Renal cortical epithelial cell (primary cell): ENCODE measurements at regions not wholly inside any gene's neighbourhood (a gene's known extent, or its start where the extent isn't known, plus 50 kb on each side); places are given as distances from the start of the nearest gene placed in this dataset.
"Not testable (repeated sequence)": the region's sequence is repeated elsewhere in the genome, so short reads cannot be mapped to it uniquely, and the experiment has no call there.

ENCODE experiments used
- DNase-seq: peaks from one replicate; pipeline ENCODE4 v3.0.0-alpha.2; 2011; ENCODE audit warnings: low read depth

GRCh38 chr3:158882445-158882844 is 80.6 kb downstream of the MFSD1 start:
- no peak for DNase-seq

GRCh38 chr3:158896729-158897128 is 94.9 kb downstream of the MFSD1 start:
- DNase-seq: peak; percentile 53

- no peak for DNase-seq
These were observed 104.9 kb downstream of the MFSD1 start for GRCh38 chr3:158906749-158907148.

- no peak for DNase-seq
These were observed 106.4 kb downstream of the MFSD1 start for GRCh38 chr3:158908187-158908734.

GRCh38 chr3:158909870-158910269 is 108.0 kb downstream of the MFSD1 start:
- DNase-seq: no peak

GRCh38 chr3:158911586-158911985 is 109.7 kb downstream of the MFSD1 start:
- DNase-seq: no peak

GRCh38 chr3:158912188-158912587 is 110.3 kb downstream of the MFSD1 start:
- DNase-seq: no peak

GRCh38 chr3:158912621-158913020 is 110.8 kb downstream of the MFSD1 start:
- DNase-seq: no peak

- DNase-seq: no peak
These were observed 114.3 kb downstream of the MFSD1 start for GRCh38 chr3:158916111-158916510.

GRCh38 chr3:158918008-158918407 is 116.2 kb downstream of the MFSD1 start:
- peak; percentile 97 for DNase-seq

GRCh38 chr3:158918451-158918850 is 116.6 kb downstream of the MFSD1 start:
- peak; percentile 51 for DNase-seq

GRCh38 chr3:158920371-158920770 is 118.5 kb downstream of the MFSD1 start:
- peak; percentile 14 for DNase-seq

- no peak for DNase-seq
These were observed 123.2 kb downstream of the MFSD1 start for GRCh38 chr3:158925021-158925420.

GRCh38 chr3:158925828-158926494 is 124.1 kb downstream of the MFSD1 start:
- no peak for DNase-seq

- DNase-seq: peak; percentile 52
These were observed 134.0 kb downstream of the MFSD1 start for GRCh38 chr3:158935846-158936245.

GRCh38 chr3:158936530-158937113 is 134.8 kb downstream of the MFSD1 start:
- peak; percentile 65 for DNase-seq

- peak; percentile 2 for DNase-seq
These were observed 148.5 kb downstream of the MFSD1 start for GRCh38 chr3:158950178-158950901.

GRCh38 chr3:158953131-158953530 is 151.3 kb downstream of the MFSD1 start:
- no peak for DNase-seq

GRCh38 chr3:158954420-158954819 is 152.6 kb downstream of the MFSD1 start:
- no peak for DNase-seq

GRCh38 chr3:158957777-158958176 is 155.9 kb downstream of the MFSD1 start:
- DNase-seq: not testable (repeated sequence)

GRCh38 chr3:158958873-158959272 is 157.0 kb downstream of the MFSD1 start:
- no peak for DNase-seq

GRCh38 chr3:158961471-158961870 is 159.6 kb downstream of the MFSD1 start:
- no peak for DNase-seq

- no peak for DNase-seq
These were observed 160.1 kb downstream of the MFSD1 start for GRCh38 chr3:158961911-158962310.
